GM12891 (cell line): ENCODE measurements at regions not wholly inside any gene's neighbourhood (a gene's known extent, or its start where the extent isn't known, plus 50 kb on each side); places are given as distances from the start of the nearest gene placed in this dataset.

ENCODE experiments used
- POLR2A ChIP-seq: IDR thresholded peaks from 2 replicates; pipeline ENCODE4 v1.6.1; 2011; ENCODE audit warnings: low read depth, low read length, control low read depth
- TAF1 ChIP-seq: IDR thresholded peaks from 2 replicates; pipeline ENCODE4 v1.6.1; 2011; ENCODE audit warnings: low read depth, low read length, control low read depth

DNA sequence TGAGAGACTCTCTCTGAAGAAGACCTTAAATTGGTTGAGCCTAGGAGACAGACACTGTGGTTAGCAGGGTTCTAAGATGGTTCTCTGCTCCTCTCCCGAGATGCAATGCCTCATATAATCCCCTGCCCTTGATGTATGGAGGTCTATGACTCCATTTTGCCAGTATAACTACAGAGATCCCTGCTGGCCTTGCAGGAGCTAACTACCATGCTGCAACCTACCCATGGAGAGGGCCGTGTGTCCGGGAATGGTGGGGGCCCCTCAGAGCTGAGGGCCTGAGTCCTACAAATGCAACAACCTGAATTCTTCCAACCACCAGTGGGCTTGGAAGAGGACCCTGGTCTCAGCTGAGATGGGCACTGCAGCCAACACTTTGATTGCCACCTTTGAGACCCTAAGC lies 388.0 kb downstream of the SETD4 start:
- TF ChIP-seq POLR2A (no peak), TAF1 (no peak)
